Ovary (tissue), 7 donors: ENCODE measurements at regions not wholly inside any gene's neighbourhood (a gene's known extent, or its start where the extent isn't known, plus 50 kb on each side); places are given as distances from the start of the nearest gene placed in this dataset.

ENCODE experiments used
- DNase-seq, 5 donors: peaks; one replicate each; pipeline ENCODE4 v3.0.0-alpha.2; 2019 to 2020
- H3K27ac ChIP-seq, 2 donors: fragments of 200-600 bp; one replicate each; pipeline versions ENCODE4 v1.5.1 to v1.8.0; 2019 to 2022
- H3K27me3 ChIP-seq: fragments of 200-600 bp; one replicate; pipeline ENCODE4 v1.8.0; 2022
- H3K36me3 ChIP-seq: fragments of 200-600 bp; sonication (generic); one replicate; pipeline ENCODE4 v1.5.1; 2019
- H3K4me1 ChIP-seq: one replicate; pipeline ENCODE4 v1.8.1; 2013; ENCODE audit warnings: mild to moderate bottlenecking, moderate library complexity; ENCODE audit not compliant: insufficient read depth
- H3K4me3 ChIP-seq: fragments of 200-600 bp; sonication (generic); one replicate; pipeline ENCODE4 v1.5.1; 2017
- H3K9me3 ChIP-seq, 2 donors: fragments of 200-600 bp in 1 of 2; sonication (generic) in 1 of 2; one replicate each; pipeline versions ENCODE4 v1.5.1 to v1.8.1; 2013 to 2019; ENCODE audit warnings: mild to moderate bottlenecking in 1 of 2, moderate library complexity in 1 of 2
- EP300 ChIP-seq: sonication (generic); formaldehyde crosslinking; IDR thresholded peaks from one replicate; pipeline ENCODE4 v1.6.1; 2017; ENCODE audit warnings: antibody characterized with exemption
- POLR2A ChIP-seq: fragments of 450-650 bp; IDR thresholded peaks from one replicate; pipeline ENCODE4 v1.6.1; 2017; ENCODE audit warnings: antibody characterized with exemption, mild to moderate bottlenecking, moderate library complexity
- WGBS, 3 donors: extraction: QIAGEN DNeasy Blood & Tissue Kit in 1 of 3; methylation state at CpG; one replicate each; pipeline versions ENCODE4 v1.1.5 to v1.1.7; 2013 to 2017; 5-methylcytosine and 5-hydroxymethylcytosine counted together
- intact Hi-C, 4 donors: fragments of 100-400 bp; cut with DNase I; formaldehyde crosslinking; loops; one replicate each; pipeline versions ENCODE4 v1.11.0 to v1.15.1; 2022 to 2023
- TF ChIP-seq, protein P1 (sequence below), 3 donors: fragments of 450-650 bp in 2 of 3; fragments of 200-600 bp in 1 of 3; IDR thresholded peaks; one replicate each; pipeline versions ENCODE4 v1.5.1 to v1.8.0; 2016 to 2022; ENCODE audit warnings: antibody characterized with exemption in 3 of 3, mild to moderate bottlenecking in 1 of 3
- donor health status: DM: no; HTN: no; CAD: no; lungs with moderate emphysema.
- donor health status: DM: no; HTN: no; CAD: no.
- donor health status: Bipolar disorder and iron deficiency.
- donor health status: DM: no; HTN: no; CAD: no.
- donor health status: DM: yes; HTN: yes; CAD: no.

DNA sequence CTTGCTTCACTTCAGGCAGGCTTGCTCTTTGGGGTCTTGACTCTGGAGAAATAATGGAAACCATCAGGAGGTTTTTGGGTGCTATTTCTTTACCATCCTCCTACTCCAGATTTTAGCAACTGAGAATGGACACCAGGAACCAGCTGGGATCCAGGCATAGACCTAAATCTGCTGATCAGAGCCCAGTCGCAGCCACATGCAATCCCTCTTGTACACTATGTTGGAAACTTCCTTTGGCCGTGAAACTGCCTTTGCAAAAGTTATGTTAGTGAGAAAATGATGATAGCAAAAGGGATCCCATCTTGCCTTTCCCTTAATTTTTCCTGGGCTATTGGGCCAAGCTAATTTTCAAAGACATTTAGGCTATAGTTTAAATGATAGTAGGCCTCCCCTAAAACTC, 158.8 kb upstream of the ARL4C start:
- no peaks in the 10 kb centered on the region for H3K4me1 ChIP-seq
- H3K4me3 ChIP-seq: no peak overlapping the region
- TF ChIP-seq EP300 (no peak), POLR2A (no peak)
- TF ChIP-seq, protein P1, sequence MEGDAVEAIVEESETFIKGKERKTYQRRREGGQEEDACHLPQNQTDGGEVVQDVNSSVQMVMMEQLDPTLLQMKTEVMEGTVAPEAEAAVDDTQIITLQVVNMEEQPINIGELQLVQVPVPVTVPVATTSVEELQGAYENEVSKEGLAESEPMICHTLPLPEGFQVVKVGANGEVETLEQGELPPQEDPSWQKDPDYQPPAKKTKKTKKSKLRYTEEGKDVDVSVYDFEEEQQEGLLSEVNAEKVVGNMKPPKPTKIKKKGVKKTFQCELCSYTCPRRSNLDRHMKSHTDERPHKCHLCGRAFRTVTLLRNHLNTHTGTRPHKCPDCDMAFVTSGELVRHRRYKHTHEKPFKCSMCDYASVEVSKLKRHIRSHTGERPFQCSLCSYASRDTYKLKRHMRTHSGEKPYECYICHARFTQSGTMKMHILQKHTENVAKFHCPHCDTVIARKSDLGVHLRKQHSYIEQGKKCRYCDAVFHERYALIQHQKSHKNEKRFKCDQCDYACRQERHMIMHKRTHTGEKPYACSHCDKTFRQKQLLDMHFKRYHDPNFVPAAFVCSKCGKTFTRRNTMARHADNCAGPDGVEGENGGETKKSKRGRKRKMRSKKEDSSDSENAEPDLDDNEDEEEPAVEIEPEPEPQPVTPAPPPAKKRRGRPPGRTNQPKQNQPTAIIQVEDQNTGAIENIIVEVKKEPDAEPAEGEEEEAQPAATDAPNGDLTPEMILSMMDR (IDR thresholded peaks at IDR 0.05): no peak
- no peak overlapping the region for H3K27ac ChIP-seq
- no peaks in the 10 kb centered on the region for H3K27me3 ChIP-seq
- intact Hi-C loops: no loop called here
- H3K9me3 ChIP-seq: no peaks in the 10 kb centered on the region
- WGBS, 3 donors: 94 to 98% (median 96%) methylated on average over 2 of the region's 2 CpGs
- no peaks in the 10 kb centered on the region for H3K36me3 ChIP-seq
- DNase-seq: no peak

DNA sequence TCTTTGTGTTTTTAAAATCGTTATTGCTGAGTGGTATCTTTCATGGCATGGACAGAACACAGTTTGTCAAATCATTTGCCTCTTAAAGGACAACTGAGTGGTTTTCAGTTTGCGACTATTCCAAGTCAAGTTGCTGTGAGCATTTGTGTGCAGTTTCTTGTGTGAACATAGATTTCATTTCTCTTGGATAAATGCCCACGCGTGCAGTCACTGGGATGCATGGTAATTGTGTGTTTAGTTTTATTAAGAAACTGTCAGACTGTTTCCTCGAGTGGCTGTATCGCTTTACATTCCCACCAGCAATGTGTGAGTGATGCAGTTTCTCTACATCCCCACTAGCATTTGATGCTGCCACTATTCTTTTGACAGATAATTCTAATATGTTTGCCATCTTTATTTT, 154.0 kb upstream of the ARL4C start:
- no peaks in the 10 kb centered on the region for H3K9me3 ChIP-seq
- no peak for DNase-seq
- H3K36me3 ChIP-seq: no peaks in the 10 kb centered on the region
- intact Hi-C loops: no loop called here
- H3K27me3 ChIP-seq: no peaks in the 10 kb centered on the region
- H3K4me1 ChIP-seq: no peaks in the 10 kb centered on the region
- 81 to 88% (median 86%) methylated on average over 6 of the region's 6 CpGs for WGBS, 3 donors
- H3K4me3 ChIP-seq: no peak overlapping the region
- no peak overlapping the region for H3K27ac ChIP-seq
- TF ChIP-seq POLR2A (no peak), EP300 (no peak)
- TF ChIP-seq, protein P1 (IDR thresholded peaks at IDR 0.05): no peak

DNA sequence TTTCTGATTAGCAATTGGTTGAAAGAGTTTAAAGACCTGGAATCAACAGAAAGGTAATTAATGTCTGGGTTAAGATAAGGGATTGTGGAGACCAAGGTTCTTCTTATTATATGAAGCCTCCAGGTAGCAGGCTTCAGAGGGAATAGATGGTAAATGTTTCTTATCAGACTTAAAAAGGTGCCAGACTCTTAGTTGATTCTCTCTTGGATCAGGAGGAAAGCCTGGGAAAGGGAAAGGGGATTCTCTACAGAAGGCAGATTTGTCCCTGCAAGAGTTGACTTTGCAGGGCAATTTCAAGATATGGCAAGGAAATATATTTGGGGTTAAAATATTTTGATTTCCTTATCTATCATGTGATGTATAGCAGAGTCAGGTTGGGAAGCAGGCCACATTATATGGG, 153.1 kb upstream of the ARL4C start:
- H3K4me3 ChIP-seq: no peak overlapping the region
- H3K4me1 ChIP-seq: no peaks in the 10 kb centered on the region
- H3K27ac ChIP-seq: no peak overlapping the region
- H3K9me3 ChIP-seq: no peaks in the 10 kb centered on the region
- H3K27me3 ChIP-seq: no peaks in the 10 kb centered on the region
- intact Hi-C loops: no loop called here
- TF ChIP-seq, protein P1 (IDR thresholded peaks at IDR 0.05): no peak
- TF ChIP-seq POLR2A (no peak), EP300 (no peak)
- no peak for DNase-seq
- H3K36me3 ChIP-seq: no peaks in the 10 kb centered on the region

DNA sequence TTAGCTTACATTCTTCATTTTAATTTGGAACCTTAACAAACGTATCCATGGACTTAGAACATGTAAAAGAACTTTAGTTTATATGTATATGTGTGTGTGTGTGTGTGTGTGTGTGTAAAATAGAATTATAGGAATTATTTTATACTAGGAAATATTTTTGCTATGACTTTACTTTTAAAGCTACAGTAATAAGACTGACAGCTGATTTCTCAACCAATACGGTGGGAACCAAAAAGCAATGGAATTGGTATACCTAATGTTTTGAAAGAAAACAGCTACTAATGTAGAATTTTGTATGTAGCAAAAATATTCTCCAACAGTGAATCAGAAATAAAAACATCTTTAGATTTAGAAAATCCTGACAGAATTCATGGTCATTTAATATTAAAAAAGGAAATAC, 146.5 kb upstream of the ARL4C start:
- Histone ChIP-seq H3K36me3 (no peaks in the 10 kb centered on the region), H3K9me3 (no peaks in the 10 kb centered on the region), H3K4me1 (no peaks in the 10 kb centered on the region), H3K27ac (no peak overlapping the region), H3K27me3 (no peaks in the 10 kb centered on the region), H3K4me3 (no peak overlapping the region)
- TF ChIP-seq EP300 (no peak), POLR2A (no peak)
- TF ChIP-seq, protein P1 (IDR thresholded peaks at IDR 0.05): no peak
- no peak for DNase-seq
- WGBS, 3 donors: 57 to 75% (median 63%) methylated on average over 2 of the region's 2 CpGs
- intact Hi-C loops: no loop called here

DNA sequence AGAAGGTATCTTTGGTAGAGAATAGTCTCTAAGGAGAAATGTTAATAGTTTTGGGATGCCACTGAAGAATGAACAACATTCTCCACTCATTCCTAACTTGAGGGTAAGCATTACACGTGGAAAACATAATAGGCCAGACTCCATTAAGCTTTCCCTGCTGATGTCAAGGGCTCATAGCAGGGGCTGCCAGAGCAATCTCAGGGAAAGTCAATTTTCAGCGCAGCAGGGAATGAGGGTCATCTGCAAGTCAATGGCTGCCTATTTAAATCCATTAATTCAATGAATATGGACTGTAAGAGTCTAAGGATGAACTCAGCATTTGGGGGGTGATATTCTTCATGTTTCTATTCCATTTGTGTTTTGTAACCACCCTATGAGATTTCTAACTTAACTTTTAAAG, 144.2 kb upstream of the ARL4C start:
- WGBS, 3 donors: 57 to 61% (median 61%) methylated on average over 2 of the region's 2 CpGs
- TF ChIP-seq EP300 (no peak), POLR2A (no peak)
- TF ChIP-seq, protein P1 (IDR thresholded peaks at IDR 0.05): no peak
- DNase-seq: no peak
- Histone ChIP-seq H3K27me3 (no peaks in the 10 kb centered on the region), H3K4me1 (no peaks in the 10 kb centered on the region), H3K9me3 (no peaks in the 10 kb centered on the region), H3K27ac (no peak overlapping the region), H3K4me3 (no peak overlapping the region), H3K36me3 (no peaks in the 10 kb centered on the region)
- intact Hi-C loops: no loop called here
